Omental fat pad (tissue), 3 donors: ENCODE measurements at regions not wholly inside any gene's neighbourhood (a gene's known extent, or its start where the extent isn't known, plus 50 kb on each side); places are given as distances from the start of the nearest gene placed in this dataset.

Experiments used
- ATAC-seq: fragments of 150-250 bp; one replicate; pipeline ENCODE4 v1.9.1; 2016; ENCODE audit warnings: mild to moderate bottlenecking, moderate library complexity; ENCODE audit not compliant: low FRiP score
- DNase-seq: peaks from one replicate; pipeline ENCODE4 v3.0.0-alpha.2; 2019; ENCODE audit warnings: low spot score
- CTCF ChIP-seq, 3 donors: fragments of 450-650 bp; IDR thresholded peaks; one replicate each; pipeline ENCODE4 v1.5.1; 2016 to 2017; ENCODE audit warnings: antibody characterized with exemption in 3 of 3, mild to moderate bottlenecking in 3 of 3, moderate library complexity in 2 of 3

- DNase-seq (no peak), ATAC-seq (peak; percentile 59)
- no peak for TF ChIP-seq CTCF (IDR thresholded peaks at IDR 0.05)
Observed at GRCh38 chr11:134741453-134742223, 329.6 kb upstream of the B3GAT1 start.

- no peak for ATAC-seq
- DNase-seq = no peak
- TF ChIP-seq CTCF (IDR thresholded peaks at IDR 0.05) = no peak
Observed at GRCh38 chr11:134740590-134741261, 328.7 kb upstream of the B3GAT1 start.

GRCh38 chr11:134739136-134739535, 327.1 kb upstream of the B3GAT1 start:
- DNase-seq (no peak), ATAC-seq (no peak)
- TF ChIP-seq CTCF (IDR thresholded peaks at IDR 0.05) = no peak

- ATAC-seq (no peak), DNase-seq (no peak)
- TF ChIP-seq CTCF (IDR thresholded peaks at IDR 0.05) = no peak
Observed at GRCh38 chr11:134738581-134738980, 326.5 kb upstream of the B3GAT1 start.

GRCh38 chr11:134737563-134738510, 325.8 kb upstream of the B3GAT1 start:
- no peak for TF ChIP-seq CTCF (IDR thresholded peaks at IDR 0.05)
- DNase-seq = no peak
- no peak for ATAC-seq

- ATAC-seq (no peak), DNase-seq (no peak)
- TF ChIP-seq CTCF (IDR thresholded peaks at IDR 0.05) = no peak
Observed at GRCh38 chr11:134736251-134736947, 324.4 kb upstream of the B3GAT1 start.
